ENCODE measurements at regions not wholly inside any gene's neighbourhood (a gene's known extent, or its start where the extent isn't known, plus 50 kb on each side); places are given as distances from the start of the nearest gene placed in this dataset.

- Histone ChIP-seq H3K4ac (ENCODE audit: low read depth, low read length) (no peak overlapping the region), H3K9me3 (ENCODE audit: control insufficient read depth, insufficient read depth, low read length) (no peaks in the 10 kb centered on the region), H3K27me3 (ENCODE audit: control insufficient read depth, insufficient read depth, low read length) (no peaks in the 10 kb centered on the region), H3K4me2 (ENCODE audit: low read depth, low read length) (no peak overlapping the region), H4K5ac (ENCODE audit: low read depth, low read length) (no peak overlapping the region), H4K91ac (ENCODE audit: insufficient read depth, low read depth, low read length) (no peak overlapping the region), H3K9ac (ENCODE audit: low read depth, low read length) (no peak overlapping the region), H2AK5ac (ENCODE audit: low read depth, low read length) (no peak overlapping the region), H3K4me1 (ENCODE audit: control insufficient read depth, insufficient read depth, low read length) (no peaks in the 10 kb centered on the region), H2BK5ac (ENCODE audit: low read depth, low read length, poor library complexity, severe bottlenecking) (no peak overlapping the region), H2BK15ac (ENCODE audit: low read depth, low read length) (no peak overlapping the region), H4K8ac (ENCODE audit: low read depth in 2 of 2, low read length in 2 of 2) (no peak overlapping the region), H3K36me3 (ENCODE audit: control insufficient read depth, insufficient read depth, low read length) (no peaks in the 10 kb centered on the region), H3K14ac (replicated peaks; ENCODE audit: low read depth, low read length) (no peak overlapping the region), H3K56ac (ENCODE audit: extremely low read depth, insufficient read depth, low read length) (no peak overlapping the region), H2AK9ac (replicated peaks; ENCODE audit: low read depth, low read length, poor library complexity) (no peak overlapping the region), H4K20me1 (ENCODE audit: insufficient read depth, low read length) (no peaks in the 10 kb centered on the region), H3K18ac (ENCODE audit: low read depth, low read length) (no peak overlapping the region), H2BK20ac (ENCODE audit: low read depth, low read length) (no peak overlapping the region), H3K79me1 (ENCODE audit: low read depth in 1 of 2, low read length in 2 of 2) (no peaks in the 10 kb centered on the region), H3K4me3 (ENCODE audit: insufficient read depth, low read depth, low read length) (no peak overlapping the region), H2BK120ac (ENCODE audit: low read depth, low read length) (no peak overlapping the region), H2AFZ (replicated peaks; ENCODE audit: low read length, poor library complexity) (no peak overlapping the region), H3K9me1 (ENCODE audit: insufficient read depth, low read length) (no peaks in the 10 kb centered on the region), H3K23ac (ENCODE audit: low read depth, low read length) (no peak overlapping the region), H3K27ac (ENCODE audit: insufficient read depth, low read length) (no peak overlapping the region)
- ATAC-seq (ENCODE audit: low read depth) (no peak), DNase-seq (no peak)
- WGBS, 2 experiments (ENCODE audit: extremely low coverage in 2 of 2, insufficient read length in 1 of 2) = no CpG with 5 or more reads among the region's 5 CpGs
- CTCF ChIA-PET = no interaction called here
- BruUV-seq (replicated peaks) = no TSS peak
- dilution Hi-C loops (cut with HindIII; ENCODE audit: low sequenced_read_pairs, unreplicated experiment) (no loop called here), in situ Hi-C loops (cut with MboI; ENCODE audit: low sequenced_read_pairs) (no loop called here), intact Hi-C loops (cut with micrococcal nuclease) (no loop called here)
- POLR2A ChIA-PET (ENCODE audit: unreplicated experiment) = no interaction called here
- TF ChIP-seq NFE2L2 (IDR thresholded peaks at IDR 0.05; ENCODE audit: low read depth, low read length) (no peak), MAZ (IDR thresholded peaks at IDR 0.05; ENCODE audit: borderline replicate concordance, low read depth, low read length) (no peak), FOS (IDR thresholded peaks at IDR 0.05; ENCODE audit: low read depth, low read length) (no peak), RFX5 (IDR thresholded peaks at IDR 0.05; ENCODE audit: low read depth, low read length) (no peak), RAD21 (IDR thresholded peaks at IDR 0.05; ENCODE audit: low read length) (no peak), MXI1 (IDR thresholded peaks at IDR 0.05; ENCODE audit: borderline replicate concordance, low read depth, low read length) (no peak), RCOR1 (IDR thresholded peaks at IDR 0.05; ENCODE audit: insufficient replicate concordance, low read length) (no peak), CEBPB (IDR thresholded peaks at IDR 0.05; ENCODE audit: low read depth, low read length) (no peak), SMC3 (IDR thresholded peaks at IDR 0.05; ENCODE audit: low read depth, low read length) (no peak), POLR2A (IDR thresholded peaks at IDR 0.05; ENCODE audit: low read depth, low read length) (no peak)
- TF ChIP-seq, protein P1, sequence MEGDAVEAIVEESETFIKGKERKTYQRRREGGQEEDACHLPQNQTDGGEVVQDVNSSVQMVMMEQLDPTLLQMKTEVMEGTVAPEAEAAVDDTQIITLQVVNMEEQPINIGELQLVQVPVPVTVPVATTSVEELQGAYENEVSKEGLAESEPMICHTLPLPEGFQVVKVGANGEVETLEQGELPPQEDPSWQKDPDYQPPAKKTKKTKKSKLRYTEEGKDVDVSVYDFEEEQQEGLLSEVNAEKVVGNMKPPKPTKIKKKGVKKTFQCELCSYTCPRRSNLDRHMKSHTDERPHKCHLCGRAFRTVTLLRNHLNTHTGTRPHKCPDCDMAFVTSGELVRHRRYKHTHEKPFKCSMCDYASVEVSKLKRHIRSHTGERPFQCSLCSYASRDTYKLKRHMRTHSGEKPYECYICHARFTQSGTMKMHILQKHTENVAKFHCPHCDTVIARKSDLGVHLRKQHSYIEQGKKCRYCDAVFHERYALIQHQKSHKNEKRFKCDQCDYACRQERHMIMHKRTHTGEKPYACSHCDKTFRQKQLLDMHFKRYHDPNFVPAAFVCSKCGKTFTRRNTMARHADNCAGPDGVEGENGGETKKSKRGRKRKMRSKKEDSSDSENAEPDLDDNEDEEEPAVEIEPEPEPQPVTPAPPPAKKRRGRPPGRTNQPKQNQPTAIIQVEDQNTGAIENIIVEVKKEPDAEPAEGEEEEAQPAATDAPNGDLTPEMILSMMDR (conservative IDR thresholded peaks at IDR 0.05; ENCODE audit: low read depth, low read length) = no peak
- TF ChIP-seq, protein P2, sequence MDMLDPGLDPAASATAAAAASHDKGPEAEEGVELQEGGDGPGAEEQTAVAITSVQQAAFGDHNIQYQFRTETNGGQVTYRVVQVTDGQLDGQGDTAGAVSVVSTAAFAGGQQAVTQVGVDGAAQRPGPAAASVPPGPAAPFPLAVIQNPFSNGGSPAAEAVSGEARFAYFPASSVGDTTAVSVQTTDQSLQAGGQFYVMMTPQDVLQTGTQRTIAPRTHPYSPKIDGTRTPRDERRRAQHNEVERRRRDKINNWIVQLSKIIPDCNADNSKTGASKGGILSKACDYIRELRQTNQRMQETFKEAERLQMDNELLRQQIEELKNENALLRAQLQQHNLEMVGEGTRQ (IDR thresholded peaks at IDR 0.05; ENCODE audit: low read depth, low read length) = no peak
These were observed 107.3 kb downstream of the IRX5 start for GRCh38 chr16:55037966-55038365.

Measured in IMR-90 (cell line).